Peyer's patch (tissue), 4 donors: ENCODE measurements at regions not wholly inside any gene's neighbourhood (a gene's known extent, or its start where the extent isn't known, plus 50 kb on each side); places are given as distances from the start of the nearest gene placed in this dataset.

ENCODE experiments used
- DNase-seq, 3 donors: peaks; one replicate each; pipeline ENCODE4 v3.0.0-alpha.2; 2017 to 2019
- H3K27ac ChIP-seq, 4 donors: fragments of 200-600 bp; sonication (generic); one replicate each; pipeline ENCODE4 v1.5.1; 2016 to 2019
- H3K27me3 ChIP-seq, 2 donors: fragments of 200-600 bp; sonication (generic); one replicate each; pipeline ENCODE4 v1.5.1; 2019
- H3K36me3 ChIP-seq, 3 donors: fragments of 200-600 bp; sonication (generic); one replicate each; pipeline ENCODE4 v1.5.1; 2016 to 2019
- H3K4me1 ChIP-seq, 4 donors: fragments of 200-600 bp; sonication (generic); one replicate each; pipeline ENCODE4 v1.5.1; 2016 to 2019
- H3K4me3 ChIP-seq, 4 donors: fragments of 200-600 bp; sonication (generic); 1 replicate in 3 of 4; 2 replicates in 1 of 4; pipeline ENCODE4 v1.5.1; 2016 to 2019; ENCODE audit warnings: mild to moderate bottlenecking in 1 of 4
- H3K9me3 ChIP-seq, 4 donors: fragments of 200-600 bp; sonication (generic); one replicate each; pipeline ENCODE4 v1.5.1; 2016 to 2019; ENCODE audit warnings: mild to moderate bottlenecking in 1 of 4
- CTCF ChIP-seq, 6 experiments: fragments of 450-650 bp in 4 of 6; fragments of 200-600 bp in 2 of 6; sonication (generic) in 1 of 6; IDR thresholded peaks; one replicate each; pipeline ENCODE4 v1.5.1; 2017 to 2019; ENCODE audit warnings: antibody characterized with exemption in 6 of 6, mild to moderate bottlenecking in 3 of 6, moderate library complexity in 1 of 6
- POLR2A ChIP-seq, 2 donors: fragments of 450-650 bp; IDR thresholded peaks; one replicate each; pipeline ENCODE4 v1.5.1; 2017; ENCODE audit warnings: antibody characterized with exemption in 2 of 2, mild to moderate bottlenecking in 2 of 2, moderate library complexity in 2 of 2

- no peaks in the 10 kb centered on the region for H3K36me3 ChIP-seq
- H3K27me3 ChIP-seq: no peaks in the 10 kb centered on the region
- H3K4me1 ChIP-seq: no peaks in the 10 kb centered on the region
- no peak overlapping the region for H3K27ac ChIP-seq
- H3K4me3 ChIP-seq: no peak overlapping the region
- no peaks in the 10 kb centered on the region for H3K9me3 ChIP-seq
- DNase-seq: no peak
- TF ChIP-seq CTCF (IDR thresholded peaks at IDR 0.05): no peak
- no peak for TF ChIP-seq POLR2A (IDR thresholded peaks at IDR 0.05)
Measured at GRCh38 chr14:38410442-38410841, 154.5 kb upstream of the CLEC14A start.

GRCh38 chr14:38409071-38409705 is 153.3 kb upstream of the CLEC14A start:
- Histone ChIP-seq H3K27me3 (no peaks in the 10 kb centered on the region), H3K9me3 (no peaks in the 10 kb centered on the region), H3K4me1 (no peaks in the 10 kb centered on the region), H3K27ac (no peak overlapping the region), H3K36me3 (no peaks in the 10 kb centered on the region), H3K4me3 (no peak overlapping the region)
- DNase-seq: no peak
- TF ChIP-seq POLR2A (IDR thresholded peaks at IDR 0.05) (no peak), CTCF (IDR thresholded peaks at IDR 0.05) (no peak)

- no peak for DNase-seq
- H3K27ac ChIP-seq: no peak overlapping the region
- no peaks in the 10 kb centered on the region for H3K36me3 ChIP-seq
- no peaks in the 10 kb centered on the region for H3K9me3 ChIP-seq
- no peaks in the 10 kb centered on the region for H3K27me3 ChIP-seq
- TF ChIP-seq CTCF (IDR thresholded peaks at IDR 0.05) (no peak), POLR2A (IDR thresholded peaks at IDR 0.05) (no peak)
- no peaks in the 10 kb centered on the region for H3K4me1 ChIP-seq
- no peak overlapping the region for H3K4me3 ChIP-seq
Measured at GRCh38 chr14:38405851-38406635, 150.2 kb upstream of the CLEC14A start.

- H3K4me1 ChIP-seq: no peaks in the 10 kb centered on the region
- TF ChIP-seq CTCF (IDR thresholded peaks at IDR 0.05) (no peak), POLR2A (IDR thresholded peaks at IDR 0.05) (no peak)
- DNase-seq: no peak
- no peak overlapping the region for H3K4me3 ChIP-seq
- H3K9me3 ChIP-seq: no peaks in the 10 kb centered on the region
- no peaks in the 10 kb centered on the region for H3K27me3 ChIP-seq
- no peak overlapping the region for H3K27ac ChIP-seq
- no peaks in the 10 kb centered on the region for H3K36me3 ChIP-seq
Measured at GRCh38 chr14:38404616-38405015, 148.7 kb upstream of the CLEC14A start.

- Histone ChIP-seq H3K27ac (no peak overlapping the region), H3K9me3 (no peaks in the 10 kb centered on the region), H3K27me3 (no peaks in the 10 kb centered on the region), H3K4me3 (no peak overlapping the region), H3K4me1 (no peaks in the 10 kb centered on the region), H3K36me3 (no peaks in the 10 kb centered on the region)
- TF ChIP-seq CTCF (IDR thresholded peaks at IDR 0.05): no peak
- no peak for TF ChIP-seq POLR2A (IDR thresholded peaks at IDR 0.05)
- DNase-seq: no peak
Measured at GRCh38 chr14:38404100-38404541, 148.2 kb upstream of the CLEC14A start.
